Activated CD4-positive, alpha-beta T cell treated with anti-CD3 and anti-CD28 coated beads, Interleukin-2, amount 50 U/mL, for 16 hours (primary cell): ENCODE measurements at regions not wholly inside any gene's neighbourhood (a gene's known extent, or its start where the extent isn't known, plus 50 kb on each side); places are given as distances from the start of the nearest gene placed in this dataset.
A peak's percentile ranks its signal among the peaks of the same experiment; 100 is the strongest.

Source experiments
- DNase-seq: peaks from one replicate; pipeline ENCODE4 v3.0.0-alpha.2; 2020

DNA sequence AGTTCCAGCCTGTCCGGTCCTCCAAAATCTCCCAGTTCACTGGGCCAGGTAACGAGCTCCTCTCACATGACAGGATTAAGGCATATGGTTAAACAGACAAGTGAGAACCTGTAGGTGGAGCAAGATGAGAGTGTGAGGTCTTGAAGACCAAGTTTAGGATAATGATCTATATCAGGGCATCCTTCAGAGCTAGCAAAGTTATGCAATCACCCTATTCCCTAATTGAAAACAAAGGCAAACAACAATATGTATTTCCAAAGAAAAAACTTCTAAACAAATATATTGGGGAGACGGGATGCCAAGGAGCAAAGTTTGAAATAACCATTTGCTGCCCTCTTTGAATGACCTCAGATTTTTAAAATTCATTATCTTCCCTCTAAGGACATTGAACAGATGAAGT is 571.2 kb downstream of the BCL11B start:
- DNase-seq = no peak

DNA sequence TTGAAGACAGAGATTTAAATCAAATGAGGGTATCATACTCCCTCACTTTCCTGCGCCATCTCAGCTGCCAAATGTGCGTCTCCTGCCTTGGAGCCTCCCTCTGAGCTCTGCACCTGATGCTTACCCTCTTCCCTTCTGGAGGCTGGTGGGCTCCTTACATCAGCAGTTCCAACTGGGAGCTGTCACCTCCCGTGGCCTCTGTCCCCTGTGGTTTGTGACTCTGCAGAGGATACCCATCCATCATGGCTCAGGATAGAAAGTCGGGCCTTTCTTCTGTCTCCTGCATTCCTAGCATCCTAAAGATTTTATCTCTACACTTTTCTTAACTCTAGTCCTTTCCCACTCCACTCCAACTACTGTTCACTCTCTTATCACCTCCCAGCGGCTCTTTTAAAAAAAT is 570.6 kb downstream of the BCL11B start:
- DNase-seq = no peak

- DNase-seq = peak; percentile 33
These were observed 567.6 kb downstream of the BCL11B start for GRCh38 chr14:98704441-98704840.

DNA sequence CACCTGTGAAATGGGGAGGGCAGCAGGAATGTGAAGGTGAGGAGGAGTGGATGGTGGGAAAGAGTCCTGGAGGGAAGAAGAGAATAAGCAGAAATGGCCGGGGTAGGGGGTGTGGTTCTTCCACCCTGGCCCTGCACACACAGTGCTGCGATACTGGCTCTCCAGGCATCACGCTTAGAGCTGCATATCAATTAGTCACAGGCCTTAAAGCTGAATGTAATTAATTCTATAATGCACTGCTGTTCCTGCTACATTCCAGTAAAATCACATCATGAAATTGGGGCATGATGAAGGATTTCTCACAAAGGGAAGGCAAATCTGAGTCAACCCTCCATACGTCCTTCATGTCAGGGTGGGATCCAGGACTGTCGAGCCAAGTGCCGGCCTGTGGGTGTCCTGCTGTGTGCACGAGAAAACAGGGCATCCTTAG is 566.1 kb downstream of the BCL11B start:
- DNase-seq = no peak

DNA sequence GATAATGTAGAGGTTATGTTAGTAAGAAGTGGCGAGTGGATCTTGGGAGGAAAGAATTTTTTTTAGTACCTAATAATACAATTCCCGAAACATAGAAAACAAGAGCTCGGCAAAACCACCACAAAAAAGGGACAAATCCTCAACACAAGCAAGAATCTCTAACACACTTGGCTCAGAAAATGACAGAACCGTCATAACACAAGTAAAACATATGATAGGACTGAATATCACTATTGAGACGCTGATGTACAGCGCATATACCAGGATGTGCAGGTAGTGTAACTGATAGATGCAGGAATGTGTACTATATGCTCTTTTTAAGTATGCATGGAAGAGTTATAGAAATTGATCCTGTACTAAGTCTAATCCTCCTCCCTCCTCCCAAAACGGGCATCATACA is 564.5 kb downstream of the BCL11B start:
- no peak for DNase-seq

GRCh38 chr14:98708555-98708954 is 563.4 kb downstream of the BCL11B start:
- no peak for DNase-seq

DNA sequence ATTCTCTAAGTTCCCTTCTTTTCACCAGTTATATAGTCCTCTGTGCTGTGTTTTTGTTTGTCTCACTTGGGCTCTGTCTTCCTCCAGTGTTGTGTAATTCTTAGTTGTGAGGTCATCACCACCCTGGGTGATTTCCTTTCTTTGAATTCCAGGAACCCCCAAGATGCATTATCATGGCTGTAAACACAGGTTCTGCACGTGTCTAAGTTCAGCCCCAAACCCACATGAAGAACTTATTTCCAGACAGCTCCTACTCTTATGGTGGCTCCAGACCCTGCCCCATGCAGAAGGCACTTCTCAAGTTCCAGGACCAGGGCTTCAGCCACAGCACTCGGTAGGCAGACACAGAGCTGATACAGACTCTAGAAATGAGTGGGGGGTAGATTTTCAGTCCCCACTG is 560.5 kb downstream of the BCL11B start:
- peak; percentile 17 for DNase-seq

- DNase-seq = no peak
These were observed 557.2 kb downstream of the BCL11B start for GRCh38 chr14:98714626-98715425.

GRCh38 chr14:98716133-98716532 is 555.9 kb downstream of the BCL11B start:
- DNase-seq = no peak

DNA sequence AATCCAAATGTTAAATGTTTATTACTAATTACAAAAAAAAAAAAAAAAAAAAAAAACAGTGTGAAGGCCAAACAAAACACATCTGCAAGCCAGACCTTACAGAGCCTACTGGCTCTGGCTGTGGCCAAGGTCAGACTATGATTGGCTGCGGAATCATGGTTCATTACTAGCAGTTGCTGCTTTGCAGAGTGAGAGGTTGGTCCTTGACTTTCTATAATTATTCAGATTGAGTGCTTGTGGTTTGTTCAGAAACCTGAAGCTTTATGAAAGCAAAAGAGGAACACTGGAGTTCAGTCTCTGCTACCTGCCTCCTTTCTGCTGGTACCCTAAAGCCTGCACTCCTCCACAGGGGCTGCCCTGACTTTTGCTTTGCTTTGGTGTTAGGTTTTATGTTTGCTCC is 550.9 kb downstream of the BCL11B start:
- DNase-seq = no peak

DNA sequence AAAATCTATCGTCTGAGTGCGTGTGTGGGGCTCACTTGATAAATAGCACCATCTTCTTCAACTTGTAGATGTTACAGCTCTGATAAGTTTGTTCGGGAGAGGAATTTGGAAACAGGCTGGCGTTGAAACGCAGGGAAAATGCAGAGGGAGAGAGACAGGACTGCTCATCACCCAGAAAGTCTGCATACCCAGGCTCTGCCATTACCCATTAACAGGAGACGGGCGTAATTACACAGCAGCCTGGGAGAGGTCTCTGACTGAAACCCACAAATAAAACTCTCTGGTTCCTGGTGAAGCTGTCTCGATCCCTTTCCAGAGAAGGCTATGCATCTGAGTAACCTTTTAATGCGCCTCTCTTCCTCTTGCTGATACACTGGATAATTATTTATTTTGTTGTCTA is 547.3 kb downstream of the BCL11B start:
- no peak for DNase-seq

DNA sequence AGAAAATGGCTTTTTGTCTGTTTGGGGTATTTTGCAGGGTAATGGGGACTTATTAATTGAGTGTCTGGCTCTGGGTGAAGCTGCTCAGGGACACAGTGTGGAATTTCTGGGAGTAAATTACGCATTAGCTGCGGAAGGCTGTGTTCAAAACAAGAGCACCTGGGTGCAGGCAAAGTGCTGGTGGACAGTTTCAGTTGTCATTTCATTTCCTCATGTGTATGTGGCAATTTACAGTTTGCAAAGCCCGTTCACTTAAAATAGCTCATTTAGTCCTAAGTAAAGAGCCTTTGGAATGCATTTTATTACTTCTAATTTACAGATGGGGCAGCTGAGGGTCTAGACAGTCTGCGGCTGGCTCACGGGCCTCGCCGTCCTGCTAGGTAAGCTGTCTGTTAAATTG is 546.8 kb downstream of the BCL11B start:
- no peak for DNase-seq

DNA sequence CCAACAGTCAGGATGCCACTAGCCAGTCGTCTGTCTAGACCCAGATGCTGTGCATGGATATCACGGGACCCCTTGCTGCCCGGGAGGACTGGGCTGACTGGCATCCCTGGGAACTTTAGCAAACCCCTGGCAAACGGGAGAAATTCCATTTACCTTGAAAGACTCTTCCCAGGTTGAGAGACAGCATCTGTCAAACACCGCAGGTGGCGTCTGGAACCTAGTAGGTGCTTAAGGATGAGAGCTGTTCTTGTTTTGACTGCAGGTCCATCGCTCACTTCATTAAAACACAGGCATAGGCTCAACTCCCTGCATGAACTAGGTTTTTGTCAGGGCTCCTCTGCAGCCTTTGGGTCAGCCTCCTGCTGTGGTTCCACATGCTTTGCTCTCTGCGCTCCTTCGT is 546.3 kb downstream of the BCL11B start:
- DNase-seq = no peak

GRCh38 chr14:98726585-98727405 is 545.2 kb downstream of the BCL11B start:
- no peak for DNase-seq

GRCh38 chr14:98728024-98728423 is 544.0 kb downstream of the BCL11B start:
- DNase-seq = no peak

DNA sequence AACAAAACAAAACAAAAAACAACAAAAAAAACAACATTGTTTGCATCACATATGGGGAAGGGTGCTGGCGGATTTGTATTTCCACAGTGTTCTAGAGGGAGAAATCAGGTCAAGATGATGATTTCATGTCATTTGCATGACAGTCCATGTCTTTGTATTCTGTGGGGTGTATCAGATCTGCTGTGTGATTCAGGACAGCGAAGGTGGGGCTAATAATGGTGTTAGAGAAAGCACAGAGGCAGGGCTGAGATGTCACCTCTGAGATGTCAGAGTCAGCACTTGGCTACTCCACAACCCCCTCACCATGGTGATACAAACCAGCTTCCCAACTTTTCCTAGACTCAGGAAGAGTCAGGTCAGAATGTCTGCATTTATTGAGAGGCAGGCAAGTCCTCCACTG is 543.2 kb downstream of the BCL11B start:
- DNase-seq = no peak

GRCh38 chr14:98731286-98731685 is 540.7 kb downstream of the BCL11B start:
- no peak for DNase-seq

GRCh38 chr14:98731701-98732100 is 540.3 kb downstream of the BCL11B start:
- no peak for DNase-seq

DNA sequence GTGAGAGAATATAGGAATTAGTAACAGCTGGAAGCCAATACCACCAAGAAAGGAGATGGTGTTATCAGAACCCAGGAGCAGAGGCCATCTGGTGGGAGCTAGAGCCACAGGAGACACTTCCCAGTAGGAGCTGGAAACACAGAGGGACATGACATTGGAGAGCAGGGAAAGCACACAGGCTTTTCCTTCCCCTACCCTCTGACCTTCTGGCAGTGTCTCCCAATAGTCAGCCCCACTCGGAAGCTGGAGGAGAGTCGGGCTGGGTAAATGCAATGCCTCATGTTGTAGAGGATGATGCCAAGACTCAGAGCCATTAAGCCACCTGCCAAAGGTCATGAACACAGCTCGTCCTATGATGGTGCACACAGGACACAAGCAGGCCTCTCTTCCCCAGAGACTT is 538.5 kb downstream of the BCL11B start:
- no peak for DNase-seq

DNA sequence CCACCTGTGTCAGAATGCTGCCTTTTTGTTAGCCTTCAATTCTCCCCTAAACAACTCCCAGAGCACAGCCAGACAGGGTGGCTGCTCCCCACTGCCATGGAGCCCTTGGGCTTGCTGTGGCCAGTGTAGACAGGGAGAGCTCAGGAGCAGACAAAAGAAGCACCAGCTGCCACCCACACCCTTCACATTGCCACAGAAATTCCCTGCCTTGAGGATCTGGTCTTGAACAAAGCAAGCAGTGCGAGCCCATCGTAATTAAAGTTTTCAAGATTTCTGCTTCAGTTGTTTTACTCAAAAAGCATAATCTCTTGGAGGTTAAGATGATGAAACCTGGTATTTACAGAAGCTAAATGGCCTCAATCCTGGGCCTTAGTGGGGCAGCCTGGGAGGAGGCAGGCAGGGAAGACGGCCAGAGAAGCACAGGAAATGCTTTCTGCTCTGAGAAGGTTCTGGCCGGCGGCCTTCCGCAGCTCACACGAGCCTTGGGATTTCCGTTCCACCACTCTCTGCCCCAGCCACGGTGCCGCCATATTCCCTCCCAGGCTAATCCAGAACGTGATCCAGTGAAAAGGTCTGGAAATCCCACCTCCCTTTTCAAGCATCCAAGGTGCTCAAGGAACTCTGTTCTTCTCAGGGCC is 535.2 kb downstream of the BCL11B start:
- DNase-seq = no peak

DNA sequence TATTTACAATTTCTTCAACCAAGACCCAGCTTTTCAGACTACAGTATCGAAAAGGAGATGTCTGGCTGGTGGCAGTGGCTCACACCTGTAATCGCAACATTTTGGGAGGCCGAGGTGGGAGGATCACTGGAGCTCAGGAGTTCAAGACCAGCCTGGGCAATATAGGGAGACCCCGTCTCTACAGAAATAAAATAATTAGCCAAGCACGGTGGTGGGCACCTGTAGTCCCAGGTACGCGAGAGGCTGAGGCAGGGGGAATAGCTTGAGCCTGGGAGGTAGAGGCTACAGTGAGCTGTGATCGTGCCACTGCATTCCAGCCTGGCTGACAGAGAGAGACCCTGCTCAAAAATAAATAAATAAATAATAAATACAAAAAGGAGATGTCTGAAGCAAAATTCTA is 530.5 kb downstream of the BCL11B start:
- no peak for DNase-seq

DNA sequence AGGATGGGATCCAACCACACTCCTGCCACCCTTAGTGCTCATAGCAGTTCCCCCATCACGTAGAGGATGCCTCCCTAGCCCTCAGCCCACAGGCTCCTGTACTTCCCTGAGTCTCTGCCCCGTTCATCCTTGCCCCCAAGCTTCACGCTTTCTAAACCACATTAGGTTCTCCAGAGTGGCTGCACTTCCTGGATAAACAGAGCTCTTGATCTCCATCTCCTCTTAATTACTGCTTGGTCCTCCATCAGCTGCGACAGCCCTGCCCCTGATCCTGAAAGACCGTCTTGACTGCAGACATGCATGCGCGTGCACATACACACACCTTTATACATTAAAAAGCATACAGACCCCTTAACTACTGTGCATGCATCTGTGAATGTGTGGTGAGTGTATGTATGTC is 530.0 kb downstream of the BCL11B start:
- DNase-seq = no peak

DNA sequence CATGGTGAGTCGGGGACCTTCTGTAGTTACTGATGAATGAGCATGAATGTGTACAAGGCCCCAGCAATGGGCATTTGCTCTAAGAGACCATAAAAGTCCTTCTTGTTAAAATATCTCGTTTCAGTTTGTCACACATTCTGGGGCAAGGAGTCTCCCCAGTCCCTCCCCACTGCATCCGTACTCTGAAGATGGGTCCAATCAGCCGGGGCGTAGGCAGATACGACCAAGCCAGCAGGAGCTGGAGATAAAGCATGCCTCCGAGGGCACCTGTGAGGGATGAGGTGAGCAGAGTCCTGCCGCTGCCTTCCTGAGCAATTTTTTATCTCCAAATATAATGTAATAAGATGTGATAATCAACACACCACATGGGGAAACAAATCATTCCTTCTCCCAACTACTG is 528.5 kb downstream of the BCL11B start:
- DNase-seq = no peak

- no peak for DNase-seq
These were observed 523.0 kb downstream of the BCL11B start for GRCh38 chr14:98748966-98749365.
